Breast epithelium (tissue), 3 donors: ENCODE measurements at regions not wholly inside any gene's neighbourhood (a gene's known extent, or its start where the extent isn't known, plus 50 kb on each side); places are given as distances from the start of the nearest gene placed in this dataset.

Source experiments
- POLR2A ChIP-seq: fragments of 450-650 bp; IDR thresholded peaks from one replicate; pipeline ENCODE4 v1.6.1; 2016; ENCODE audit warnings: antibody characterized with exemption, mild to moderate bottlenecking, moderate library complexity
- POLR2AphosphoS5 ChIP-seq, 3 donors: sonication (generic); formaldehyde crosslinking; IDR thresholded peaks; one replicate each; pipeline ENCODE4 v1.6.1; 2017; ENCODE audit warnings: antibody characterized with exemption in 3 of 3
- TF ChIP-seq, protein P1 (sequence below), 3 donors: fragments of 450-650 bp; IDR thresholded peaks; one replicate each; pipeline ENCODE4 v1.5.1; 2016 to 2017; ENCODE audit warnings: antibody characterized with exemption in 3 of 3, mild to moderate bottlenecking in 3 of 3, moderate library complexity in 3 of 3

GRCh38 chr4:179817317-179817716 lies 2375.1 kb upstream of the AGA start:
- TF ChIP-seq POLR2AphosphoS5 (IDR thresholded peaks at IDR 0.05) (no peak), POLR2A (no peak)
- TF ChIP-seq, protein P1, sequence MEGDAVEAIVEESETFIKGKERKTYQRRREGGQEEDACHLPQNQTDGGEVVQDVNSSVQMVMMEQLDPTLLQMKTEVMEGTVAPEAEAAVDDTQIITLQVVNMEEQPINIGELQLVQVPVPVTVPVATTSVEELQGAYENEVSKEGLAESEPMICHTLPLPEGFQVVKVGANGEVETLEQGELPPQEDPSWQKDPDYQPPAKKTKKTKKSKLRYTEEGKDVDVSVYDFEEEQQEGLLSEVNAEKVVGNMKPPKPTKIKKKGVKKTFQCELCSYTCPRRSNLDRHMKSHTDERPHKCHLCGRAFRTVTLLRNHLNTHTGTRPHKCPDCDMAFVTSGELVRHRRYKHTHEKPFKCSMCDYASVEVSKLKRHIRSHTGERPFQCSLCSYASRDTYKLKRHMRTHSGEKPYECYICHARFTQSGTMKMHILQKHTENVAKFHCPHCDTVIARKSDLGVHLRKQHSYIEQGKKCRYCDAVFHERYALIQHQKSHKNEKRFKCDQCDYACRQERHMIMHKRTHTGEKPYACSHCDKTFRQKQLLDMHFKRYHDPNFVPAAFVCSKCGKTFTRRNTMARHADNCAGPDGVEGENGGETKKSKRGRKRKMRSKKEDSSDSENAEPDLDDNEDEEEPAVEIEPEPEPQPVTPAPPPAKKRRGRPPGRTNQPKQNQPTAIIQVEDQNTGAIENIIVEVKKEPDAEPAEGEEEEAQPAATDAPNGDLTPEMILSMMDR (IDR thresholded peaks at IDR 0.05): no peak
